OCI-LY3 (cell line): ENCODE measurements at regions not wholly inside any gene's neighbourhood (a gene's known extent, or its start where the extent isn't known, plus 50 kb on each side); places are given as distances from the start of the nearest gene placed in this dataset.
A peak's percentile ranks its signal among the peaks of the same experiment; 100 is the strongest.

Source experiments
- H2AFZ ChIP-seq: fragments of 200-600, 300-600 bp; shearing (Covaris generic); 2 replicates; pipeline ENCODE4 v1.6.0; 2014; ENCODE audit warnings: antibody characterized with exemption, low read depth, low read length
- H3K27ac ChIP-seq: fragments of 200-600, 300-600 bp; sonication (generic); 2 replicates; pipeline ENCODE4 v1.5.1; 2014; ENCODE audit warnings: mild to moderate bottlenecking, low read length, moderate library complexity, mixed read lengths
- H3K27me3 ChIP-seq: fragments of 200-600, 300-600 bp; sonication (generic); 2 replicates; pipeline ENCODE4 v1.6.1; 2014; ENCODE audit warnings: low read depth, low read length, mixed read lengths
- H3K36me3 ChIP-seq: fragments of 200-600, 300-600 bp; sonication (generic); replicated peaks from 2 replicates; pipeline ENCODE3; 2014; ENCODE audit warnings: low read depth, low read length, mixed read lengths
- H3K4me1 ChIP-seq: fragments of 300-600, 200-600 bp; sonication (generic); 2 replicates; pipeline ENCODE4 v1.6.1; 2014; ENCODE audit warnings: low read length, mixed read lengths
- H3K4me2 ChIP-seq: fragments of 200-600, 300-600 bp; sonication (generic); 2 replicates; pipeline ENCODE4 v1.6.1; 2014; ENCODE audit warnings: low read length, mixed read lengths
- H3K4me3 ChIP-seq: fragments of 300-600, 200-600 bp; sonication (generic); 2 replicates; pipeline ENCODE4 v1.5.1; 2014; ENCODE audit warnings: antibody characterized with exemption, mild to moderate bottlenecking, low read length, moderate library complexity
- H3K79me2 ChIP-seq: fragments of 300-600, 200-600 bp; shearing (Covaris generic); 2 replicates; pipeline ENCODE4 v1.6.1; 2014; ENCODE audit warnings: mild to moderate bottlenecking, low read length, mixed read lengths
- H3K9ac ChIP-seq: fragments of 300-600, 200-600 bp; shearing (Covaris generic); 2 replicates; pipeline ENCODE4 v1.6.0; 2014; ENCODE audit warnings: mild to moderate bottlenecking, low read length, moderate library complexity
- H3K9me3 ChIP-seq: fragments of 200-600, 300-600 bp; shearing (Covaris generic); 2 replicates; pipeline ENCODE4 v1.6.1; 2014; ENCODE audit warnings: low read length, mixed read lengths; ENCODE audit not compliant: insufficient read depth
- H4K20me1 ChIP-seq: fragments of 200-600, 300-600 bp; sonication (generic); 2 replicates; pipeline ENCODE4 v1.6.1; 2016; ENCODE audit warnings: low read length, mixed read lengths; ENCODE audit not compliant: insufficient read depth
- EZH2phosphoT487 ChIP-seq: fragments of 200-600 bp; shearing (Covaris generic); IDR thresholded peaks from 2 replicates; pipeline ENCODE4 v1.6.1; 2018; ENCODE audit warnings: antibody characterized with exemption, mixed run types, low read depth
- TF ChIP-seq, protein P1 (sequence below): fragments of 200-600, 300-600 bp; sonication (generic); IDR thresholded peaks from 2 replicates; pipeline ENCODE4 v1.5.1; 2014; ENCODE audit warnings: antibody characterized with exemption, low read length, low read depth

DNA sequence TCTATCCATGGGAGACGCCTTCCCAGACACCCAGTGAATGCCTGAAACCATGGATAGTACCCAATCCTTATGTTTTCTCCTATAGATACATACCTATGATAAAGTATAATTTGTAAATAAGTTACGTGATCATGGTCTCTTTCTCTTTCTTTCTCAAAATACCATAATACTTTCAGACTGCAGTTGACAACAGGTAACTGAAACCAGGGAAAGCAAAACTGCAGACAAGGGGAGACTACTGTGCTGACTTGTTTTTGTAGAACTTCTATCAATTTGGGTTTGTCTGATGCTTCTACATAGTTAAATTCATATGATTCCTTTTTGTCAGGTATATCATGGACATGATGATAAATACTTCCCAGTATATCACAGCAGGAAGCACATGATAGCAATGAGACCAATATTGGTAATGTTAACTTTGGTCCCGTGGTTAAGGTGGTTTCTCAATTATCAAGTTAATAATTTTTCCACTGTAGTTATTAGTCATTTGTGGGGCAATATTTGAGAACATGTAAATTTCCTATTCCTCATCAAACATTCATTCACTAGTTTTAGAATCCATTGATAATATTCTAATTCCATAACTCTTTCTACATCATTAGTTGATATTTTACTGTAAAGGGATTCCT, 298.0 kb upstream of the TET2 start:
- Histone ChIP-seq H3K4me3 (no peak overlapping the region), H3K4me2 (no peak overlapping the region), H3K9me3 (no peaks in the 10 kb centered on the region), H3K79me2 (no peaks in the 10 kb centered on the region), H2AFZ (no peak overlapping the region), H3K27ac (no peak overlapping the region), H3K36me3 (no peaks in the 10 kb centered on the region), H4K20me1 (no peaks in the 10 kb centered on the region), H3K4me1 (peaks cover 3% of the 10 kb centered on the region; the same call in 1 of the 2 replicates), H3K27me3 (no peaks in the 10 kb centered on the region), H3K9ac (no peak overlapping the region)
- TF ChIP-seq EZH2phosphoT487: no peak
- TF ChIP-seq, protein P1, sequence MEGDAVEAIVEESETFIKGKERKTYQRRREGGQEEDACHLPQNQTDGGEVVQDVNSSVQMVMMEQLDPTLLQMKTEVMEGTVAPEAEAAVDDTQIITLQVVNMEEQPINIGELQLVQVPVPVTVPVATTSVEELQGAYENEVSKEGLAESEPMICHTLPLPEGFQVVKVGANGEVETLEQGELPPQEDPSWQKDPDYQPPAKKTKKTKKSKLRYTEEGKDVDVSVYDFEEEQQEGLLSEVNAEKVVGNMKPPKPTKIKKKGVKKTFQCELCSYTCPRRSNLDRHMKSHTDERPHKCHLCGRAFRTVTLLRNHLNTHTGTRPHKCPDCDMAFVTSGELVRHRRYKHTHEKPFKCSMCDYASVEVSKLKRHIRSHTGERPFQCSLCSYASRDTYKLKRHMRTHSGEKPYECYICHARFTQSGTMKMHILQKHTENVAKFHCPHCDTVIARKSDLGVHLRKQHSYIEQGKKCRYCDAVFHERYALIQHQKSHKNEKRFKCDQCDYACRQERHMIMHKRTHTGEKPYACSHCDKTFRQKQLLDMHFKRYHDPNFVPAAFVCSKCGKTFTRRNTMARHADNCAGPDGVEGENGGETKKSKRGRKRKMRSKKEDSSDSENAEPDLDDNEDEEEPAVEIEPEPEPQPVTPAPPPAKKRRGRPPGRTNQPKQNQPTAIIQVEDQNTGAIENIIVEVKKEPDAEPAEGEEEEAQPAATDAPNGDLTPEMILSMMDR: no peak

DNA sequence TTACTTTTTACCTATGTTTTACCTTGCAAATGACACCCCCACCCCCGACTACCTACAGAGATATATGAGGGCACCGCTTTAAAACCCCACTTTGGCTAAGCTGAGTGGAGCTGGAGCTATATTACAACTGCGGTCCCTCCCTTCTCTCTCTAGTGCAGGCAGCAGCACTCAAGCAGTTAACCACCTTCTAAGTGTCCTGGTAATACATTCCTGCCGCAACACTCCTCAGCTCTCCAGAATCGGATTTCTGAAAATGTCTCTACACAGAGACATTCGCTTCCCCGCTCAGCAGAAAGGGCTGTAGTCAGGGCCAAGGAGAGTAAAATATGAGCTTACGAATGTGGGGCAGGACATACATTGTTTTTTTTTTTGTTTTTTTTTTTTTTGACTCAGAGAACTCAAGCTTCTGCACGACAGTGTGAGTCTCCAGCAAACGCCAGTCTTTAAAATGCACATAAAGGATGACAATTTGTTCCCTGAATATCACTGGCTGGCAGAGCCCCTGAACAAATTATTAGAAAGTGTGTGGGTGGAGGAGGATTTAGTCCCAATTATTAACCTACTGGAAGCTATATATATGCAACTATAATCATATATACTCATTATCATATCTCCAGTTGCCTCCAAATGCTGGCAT, 287.0 kb upstream of the TET2 start:
- Histone ChIP-seq H4K20me1 (no peaks in the 10 kb centered on the region), H3K36me3 (no peaks in the 10 kb centered on the region), H3K9ac (no peak overlapping the region), H3K27me3 (no peaks in the 10 kb centered on the region), H2AFZ (no peak overlapping the region), H3K4me2 (no peak overlapping the region), H3K9me3 (peaks cover 5% of the 10 kb centered on the region; the same call in 1 of the 2 replicates), H3K79me2 (no peaks in the 10 kb centered on the region), H3K27ac (no peak overlapping the region), H3K4me3 (no peak overlapping the region), H3K4me1 (peaks cover 7% of the 10 kb centered on the region)
- TF ChIP-seq EZH2phosphoT487: no peak
- TF ChIP-seq, protein P1: no peak

DNA sequence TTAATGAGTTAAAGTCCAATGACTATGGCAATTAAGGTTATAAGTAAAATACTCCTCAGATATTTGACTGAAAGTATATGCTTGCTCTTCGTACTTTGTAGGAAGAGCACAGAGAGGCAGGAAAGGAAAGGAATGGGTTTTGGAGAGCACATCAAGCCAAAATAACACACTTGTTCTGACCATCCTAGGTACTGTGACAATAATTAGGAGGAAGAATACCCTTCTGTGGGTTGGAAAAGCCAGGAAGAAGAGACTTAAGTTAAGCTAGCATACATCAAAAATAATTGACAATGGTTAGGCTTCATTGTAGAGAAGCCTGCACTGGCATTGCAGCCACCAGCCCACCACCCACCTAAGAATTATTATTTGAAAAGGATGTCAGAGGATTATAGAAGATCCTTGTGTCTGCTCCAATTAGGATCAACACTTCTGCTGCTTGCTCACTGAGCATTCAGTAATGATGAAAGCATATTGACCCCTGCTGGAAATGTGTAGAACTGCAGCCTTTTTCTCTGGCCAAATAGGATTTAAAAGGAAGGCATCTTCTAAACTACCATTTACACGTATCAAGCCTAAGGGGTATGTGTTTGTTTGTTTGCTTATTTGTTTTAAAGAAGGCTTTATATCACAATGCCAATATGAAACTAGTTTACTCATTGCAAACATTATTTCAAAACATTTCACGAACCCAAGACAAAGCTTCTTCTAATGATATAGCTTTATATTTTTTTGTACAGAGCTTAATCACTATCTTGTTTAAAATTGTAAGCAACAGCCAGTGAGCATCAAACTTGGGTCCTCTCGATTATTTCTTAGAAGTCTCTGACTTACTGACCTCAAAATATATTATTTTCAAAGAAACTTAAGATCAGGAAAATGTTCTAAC, 286.2 kb upstream of the TET2 start:
- Histone ChIP-seq H3K36me3 (no peaks in the 10 kb centered on the region), H3K4me1 (peaks cover 7% of the 10 kb centered on the region), H3K4me3 (no peak overlapping the region), H3K27ac (no peak overlapping the region), H3K27me3 (no peaks in the 10 kb centered on the region), H3K9ac (0 out of 2 replicates have a peak overlapping the region, but pooled peaks have one; percentile 12), H3K9me3 (peaks cover 5% of the 10 kb centered on the region; the same call in 1 of the 2 replicates), H3K79me2 (no peaks in the 10 kb centered on the region), H4K20me1 (no peaks in the 10 kb centered on the region), H3K4me2 (peak overlapping the region; percentile 39), H2AFZ (peak overlapping the region; percentile 81; the same call in 1 of the 2 replicates)
- TF ChIP-seq, protein P1: peak; percentile 94
- TF ChIP-seq EZH2phosphoT487: no peak

DNA sequence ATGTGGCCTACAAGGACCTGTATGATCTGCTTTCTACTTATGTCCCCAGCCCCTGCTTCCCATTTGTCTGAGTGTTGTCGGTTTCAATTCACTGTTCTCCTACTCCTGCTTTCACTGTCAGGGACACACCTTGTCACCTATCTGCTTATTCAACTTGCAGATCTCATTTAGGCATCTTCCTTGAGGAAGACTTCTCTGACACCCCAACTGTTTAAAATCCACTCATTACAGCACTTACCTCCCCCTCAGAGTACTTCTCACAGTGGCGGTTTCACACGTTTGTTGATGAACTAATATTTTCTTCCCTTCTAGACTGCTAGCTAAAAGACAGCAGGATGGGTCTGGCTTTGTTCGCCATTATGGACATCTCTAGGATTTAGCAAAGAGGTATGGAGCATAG, 279.9 kb upstream of the TET2 start:
- H3K27me3 ChIP-seq: no peaks in the 10 kb centered on the region

More for the DNA sequence above, 279.9 kb upstream of the TET2 start:
- Histone ChIP-seq H3K9me3 (peaks cover 5% of the 10 kb centered on the region; the same call in 1 of the 2 replicates), H2AFZ (peak overlapping the region; percentile 54; the same call in 1 of the 2 replicates), H3K79me2 (no peaks in the 10 kb centered on the region), H3K27ac (no peak overlapping the region), H3K36me3 (no peaks in the 10 kb centered on the region), H3K4me3 (no peak overlapping the region), H3K4me1 (peaks cover 37% of the 10 kb centered on the region), H3K4me2 (peak overlapping the region; percentile 44), H3K9ac (no peak overlapping the region), H4K20me1 (no peaks in the 10 kb centered on the region)
- TF ChIP-seq, protein P1: no peak
- TF ChIP-seq EZH2phosphoT487: no peak
